Nephron progenitor cell (in vitro differentiated cells): ENCODE measurements at regions not wholly inside any gene's neighbourhood (a gene's known extent, or its start where the extent isn't known, plus 50 kb on each side); places are given as distances from the start of the nearest gene placed in this dataset.

Experiments
- DNase-seq: peaks from one replicate; pipeline ENCODE4 v3.0.0; 2021
- H3K27ac Mint-ChIP-seq: 2 replicates; pipeline ENCODE4 v1.8.0; 2021; ENCODE audit warnings: mild to moderate bottlenecking, moderate library complexity, mixed read lengths
- H3K27me3 Mint-ChIP-seq: 2 replicates; pipeline ENCODE4 v1.8.0; 2021; ENCODE audit warnings: mild to moderate bottlenecking, low read depth, mixed read lengths; ENCODE audit not compliant: poor library complexity
- H3K36me3 Mint-ChIP-seq: 2 replicates; pipeline ENCODE4 v1.8.0; 2021; ENCODE audit warnings: low read depth, mixed read lengths
- H3K4me1 Mint-ChIP-seq: 2 replicates; pipeline ENCODE4 v1.8.0; 2021; ENCODE audit warnings: mixed read lengths
- H3K4me3 Mint-ChIP-seq: 2 replicates; pipeline ENCODE4 v1.8.0; 2021; ENCODE audit warnings: mild to moderate bottlenecking, moderate library complexity, mixed read lengths
- H3K9me3 Mint-ChIP-seq: 2 replicates; pipeline ENCODE4 v1.8.0; 2021; ENCODE audit warnings: mild to moderate bottlenecking, moderate library complexity, mixed read lengths
- CTCF ChIP-seq: fragments of 200-600 bp; sonication (generic); IDR thresholded peaks from 2 replicates; pipeline ENCODE4 v1.5.0; 2021; ENCODE audit warnings: antibody characterized with exemption

GRCh38 chr7:125678771-125679170, 749.1 kb upstream of the POT1 start:
- no peaks in the 10 kb centered on the region for H3K27me3 Mint-ChIP-seq
- H3K27ac Mint-ChIP-seq, result no peak overlapping the region
- no peak for TF ChIP-seq CTCF
- DNase-seq, result no peak
- no peak overlapping the region for H3K4me3 Mint-ChIP-seq
- H3K9me3 Mint-ChIP-seq, result no peaks in the 10 kb centered on the region
- no peaks in the 10 kb centered on the region for H3K36me3 Mint-ChIP-seq
- H3K4me1 Mint-ChIP-seq, result no peaks in the 10 kb centered on the region

- H3K4me1 Mint-ChIP-seq, result no peaks in the 10 kb centered on the region
- no peak overlapping the region for H3K4me3 Mint-ChIP-seq
- no peak for DNase-seq
- no peaks in the 10 kb centered on the region for H3K36me3 Mint-ChIP-seq
- H3K27me3 Mint-ChIP-seq, result no peaks in the 10 kb centered on the region
- no peaks in the 10 kb centered on the region for H3K9me3 Mint-ChIP-seq
- TF ChIP-seq CTCF, result no peak
- H3K27ac Mint-ChIP-seq, result no peak overlapping the region
Measured at GRCh38 chr7:125675640-125676039, 746.0 kb upstream of the POT1 start.

GRCh38 chr7:125675169-125675568, 745.5 kb upstream of the POT1 start:
- TF ChIP-seq CTCF, result no peak
- Mint-ChIP-seq H3K27me3 (no peaks in the 10 kb centered on the region), H3K27ac (no peak overlapping the region), H3K36me3 (no peaks in the 10 kb centered on the region), H3K4me1 (no peaks in the 10 kb centered on the region), H3K9me3 (no peaks in the 10 kb centered on the region), H3K4me3 (no peak overlapping the region)
- no peak for DNase-seq

GRCh38 chr7:125670926-125671572, 741.4 kb upstream of the POT1 start:
- no peaks in the 10 kb centered on the region for H3K9me3 Mint-ChIP-seq
- no peak overlapping the region for H3K4me3 Mint-ChIP-seq
- H3K27me3 Mint-ChIP-seq, result no peaks in the 10 kb centered on the region
- H3K27ac Mint-ChIP-seq, result no peak overlapping the region
- H3K4me1 Mint-ChIP-seq, result no peaks in the 10 kb centered on the region
- H3K36me3 Mint-ChIP-seq, result no peaks in the 10 kb centered on the region
- DNase-seq, result no peak
- TF ChIP-seq CTCF, result peak; percentile 65

- Mint-ChIP-seq H3K4me3 (no peak overlapping the region), H3K27me3 (no peaks in the 10 kb centered on the region), H3K9me3 (no peaks in the 10 kb centered on the region), H3K27ac (no peak overlapping the region), H3K4me1 (no peaks in the 10 kb centered on the region), H3K36me3 (no peaks in the 10 kb centered on the region)
- no peak for TF ChIP-seq CTCF
- DNase-seq, result no peak
Measured at GRCh38 chr7:125668321-125668993, 738.8 kb upstream of the POT1 start.

GRCh38 chr7:125664625-125665024, 735.0 kb upstream of the POT1 start:
- no peaks in the 10 kb centered on the region for H3K9me3 Mint-ChIP-seq
- no peaks in the 10 kb centered on the region for H3K36me3 Mint-ChIP-seq
- H3K27me3 Mint-ChIP-seq, result no peaks in the 10 kb centered on the region
- no peak for TF ChIP-seq CTCF
- H3K27ac Mint-ChIP-seq, result no peak overlapping the region
- H3K4me1 Mint-ChIP-seq, result no peaks in the 10 kb centered on the region
- DNase-seq, result no peak
- H3K4me3 Mint-ChIP-seq, result no peak overlapping the region
